GM12872 (cell line): ENCODE measurements at regions not wholly inside any gene's neighbourhood (a gene's known extent, or its start where the extent isn't known, plus 50 kb on each side); places are given as distances from the start of the nearest gene placed in this dataset.

ENCODE experiments used
- TF ChIP-seq, protein P1 (sequence below): IDR thresholded peaks from 3 replicates; pipeline ENCODE4 v1.5.1; 2011; ENCODE audit warnings: low read depth, mild to moderate bottlenecking, low read length, moderate library complexity; ENCODE audit not compliant: insufficient read depth

DNA sequence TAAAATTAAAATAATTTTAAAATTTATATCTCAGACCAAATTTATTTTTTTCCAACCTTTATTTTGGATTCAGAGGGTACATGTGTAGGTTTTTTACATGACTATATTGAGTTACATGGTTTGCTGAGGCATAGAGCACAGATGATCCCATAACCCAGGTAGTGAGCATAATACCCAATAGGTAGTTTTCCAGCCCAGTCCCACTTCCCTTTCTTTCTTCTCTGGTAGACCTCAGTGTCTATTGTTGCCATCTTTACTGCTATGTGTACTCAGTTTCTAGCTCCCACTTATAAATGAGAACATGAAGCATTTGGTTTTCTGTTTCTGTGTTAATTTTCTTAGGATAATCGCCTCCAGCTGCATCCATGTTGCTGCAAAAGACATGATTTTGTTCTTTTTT is 338.1 kb downstream of the EFHB start:
- TF ChIP-seq, protein P1, sequence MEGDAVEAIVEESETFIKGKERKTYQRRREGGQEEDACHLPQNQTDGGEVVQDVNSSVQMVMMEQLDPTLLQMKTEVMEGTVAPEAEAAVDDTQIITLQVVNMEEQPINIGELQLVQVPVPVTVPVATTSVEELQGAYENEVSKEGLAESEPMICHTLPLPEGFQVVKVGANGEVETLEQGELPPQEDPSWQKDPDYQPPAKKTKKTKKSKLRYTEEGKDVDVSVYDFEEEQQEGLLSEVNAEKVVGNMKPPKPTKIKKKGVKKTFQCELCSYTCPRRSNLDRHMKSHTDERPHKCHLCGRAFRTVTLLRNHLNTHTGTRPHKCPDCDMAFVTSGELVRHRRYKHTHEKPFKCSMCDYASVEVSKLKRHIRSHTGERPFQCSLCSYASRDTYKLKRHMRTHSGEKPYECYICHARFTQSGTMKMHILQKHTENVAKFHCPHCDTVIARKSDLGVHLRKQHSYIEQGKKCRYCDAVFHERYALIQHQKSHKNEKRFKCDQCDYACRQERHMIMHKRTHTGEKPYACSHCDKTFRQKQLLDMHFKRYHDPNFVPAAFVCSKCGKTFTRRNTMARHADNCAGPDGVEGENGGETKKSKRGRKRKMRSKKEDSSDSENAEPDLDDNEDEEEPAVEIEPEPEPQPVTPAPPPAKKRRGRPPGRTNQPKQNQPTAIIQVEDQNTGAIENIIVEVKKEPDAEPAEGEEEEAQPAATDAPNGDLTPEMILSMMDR: no peak
